RWPE2 (cell line): ENCODE measurements at regions not wholly inside any gene's neighbourhood (a gene's known extent, or its start where the extent isn't known, plus 50 kb on each side); places are given as distances from the start of the nearest gene placed in this dataset.

ENCODE experiments used
- ATAC-seq: fragments of 200-7000 bp; cut with Tn5 transposase; 3 replicates; pipeline ENCODE4 v1.9.1; 2021; ENCODE audit warnings: low read depth
- DNase-seq: peaks from one replicate; pipeline ENCODE4 v3.0.0-alpha.2; 2020; ENCODE audit warnings: low spot score
- H3K27ac ChIP-seq: fragments of 450-650 bp; 2 replicates; pipeline ENCODE4 v1.5.1; 2017; ENCODE audit warnings: mild to moderate bottlenecking; ENCODE audit not compliant: poor library complexity, severe bottlenecking
- H3K27me3 ChIP-seq: fragments of 250-450 bp; sonication (Bioruptor Pico); 2 replicates; pipeline ENCODE4 v1.5.1; 2021; ENCODE audit warnings: mild to moderate bottlenecking, moderate library complexity; ENCODE audit not compliant: insufficient read depth, poor library complexity, severe bottlenecking
- H3K36me3 ChIP-seq: fragments of 250-450 bp; sonication (Bioruptor Pico); 2 replicates; pipeline ENCODE4 v1.5.1; 2020; ENCODE audit warnings: low read depth, mild to moderate bottlenecking, moderate library complexity
- H3K4me1 ChIP-seq: fragments of 250-450 bp; sonication (Bioruptor Pico); 2 replicates; pipeline ENCODE4 v1.5.1; 2021; ENCODE audit warnings: mild to moderate bottlenecking, moderate library complexity; ENCODE audit not compliant: insufficient read depth, poor library complexity, severe bottlenecking
- H3K4me3 ChIP-seq: fragments of 250-450 bp; sonication (Bioruptor Pico); 2 replicates; pipeline ENCODE4 v1.5.1; 2021; ENCODE audit warnings: mild to moderate bottlenecking, moderate library complexity; ENCODE audit not compliant: severe bottlenecking
- H3K9me3 ChIP-seq: fragments of 250-450 bp; sonication (Bioruptor Pico); 2 replicates; pipeline ENCODE4 v1.5.1; 2021; ENCODE audit warnings: mild to moderate bottlenecking, moderate library complexity; ENCODE audit not compliant: severe bottlenecking
- TF ChIP-seq, protein P1 (sequence below): fragments of 450-650 bp; IDR thresholded peaks from one replicate; pipeline ENCODE4 v1.5.1; 2017; ENCODE audit warnings: mild to moderate bottlenecking, moderate library complexity; ENCODE audit not compliant: poor library complexity, severe bottlenecking

DNA sequence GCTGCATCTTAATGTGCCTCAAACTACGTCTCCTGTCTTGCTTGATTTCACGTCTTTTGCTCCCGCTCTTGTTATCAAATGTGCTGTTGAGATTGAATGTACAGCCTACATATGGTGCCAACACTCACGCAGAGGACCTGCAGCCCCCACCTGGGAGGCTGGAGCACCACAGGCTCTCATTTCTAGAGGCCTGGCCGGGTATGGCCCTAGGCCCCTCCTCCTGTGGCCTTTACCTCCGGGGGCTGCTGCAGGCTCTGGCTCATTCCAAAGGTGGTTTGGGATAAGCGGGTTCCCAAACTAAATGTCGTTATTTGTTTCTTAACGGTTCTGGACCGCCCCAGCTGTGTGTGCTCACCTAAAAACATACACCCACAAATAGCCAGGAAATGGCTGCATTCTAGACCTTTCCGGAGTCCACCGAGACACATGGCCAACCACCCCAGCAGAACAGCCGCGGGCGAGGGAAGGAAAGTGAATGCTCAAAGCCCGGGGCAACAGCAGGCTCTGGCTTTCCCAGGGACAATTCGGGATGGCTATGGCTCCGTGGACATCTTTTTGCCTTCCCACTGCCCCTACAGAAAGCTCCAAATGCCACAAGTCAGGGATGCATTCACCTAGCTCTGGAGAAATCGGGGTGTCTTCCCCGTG is 105.9 kb downstream of the ENGASE start:
- no peak overlapping the region for H3K27ac ChIP-seq
- no peak overlapping the region for H3K4me3 ChIP-seq
- H3K36me3 ChIP-seq, result no peaks in the 10 kb centered on the region
- H3K27me3 ChIP-seq, result peaks cover 92% of the 10 kb centered on the region
- no peak for ATAC-seq
- H3K9me3 ChIP-seq, result no peaks in the 10 kb centered on the region
- no peaks in the 10 kb centered on the region for H3K4me1 ChIP-seq
- TF ChIP-seq, protein P1, sequence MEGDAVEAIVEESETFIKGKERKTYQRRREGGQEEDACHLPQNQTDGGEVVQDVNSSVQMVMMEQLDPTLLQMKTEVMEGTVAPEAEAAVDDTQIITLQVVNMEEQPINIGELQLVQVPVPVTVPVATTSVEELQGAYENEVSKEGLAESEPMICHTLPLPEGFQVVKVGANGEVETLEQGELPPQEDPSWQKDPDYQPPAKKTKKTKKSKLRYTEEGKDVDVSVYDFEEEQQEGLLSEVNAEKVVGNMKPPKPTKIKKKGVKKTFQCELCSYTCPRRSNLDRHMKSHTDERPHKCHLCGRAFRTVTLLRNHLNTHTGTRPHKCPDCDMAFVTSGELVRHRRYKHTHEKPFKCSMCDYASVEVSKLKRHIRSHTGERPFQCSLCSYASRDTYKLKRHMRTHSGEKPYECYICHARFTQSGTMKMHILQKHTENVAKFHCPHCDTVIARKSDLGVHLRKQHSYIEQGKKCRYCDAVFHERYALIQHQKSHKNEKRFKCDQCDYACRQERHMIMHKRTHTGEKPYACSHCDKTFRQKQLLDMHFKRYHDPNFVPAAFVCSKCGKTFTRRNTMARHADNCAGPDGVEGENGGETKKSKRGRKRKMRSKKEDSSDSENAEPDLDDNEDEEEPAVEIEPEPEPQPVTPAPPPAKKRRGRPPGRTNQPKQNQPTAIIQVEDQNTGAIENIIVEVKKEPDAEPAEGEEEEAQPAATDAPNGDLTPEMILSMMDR, result no peak
- DNase-seq, result no peak

DNA sequence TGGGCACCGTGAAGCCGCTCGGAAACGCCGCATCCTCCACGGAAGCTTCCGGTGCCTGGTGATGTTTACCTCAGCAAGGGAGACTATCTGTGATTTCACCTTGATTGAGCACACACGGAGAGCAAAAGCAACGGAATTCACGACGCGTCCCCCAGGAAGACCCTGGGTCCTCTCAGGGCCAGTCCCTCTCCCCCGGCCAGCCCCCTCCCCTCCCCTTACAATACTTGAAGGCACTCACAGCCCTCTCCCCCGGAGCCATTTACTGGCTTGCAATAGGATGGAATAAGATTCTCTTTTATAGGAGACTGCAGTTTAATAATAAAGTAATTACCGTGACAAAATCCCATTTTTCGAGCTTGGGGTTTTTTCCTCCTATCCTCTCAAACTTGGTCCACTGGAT is 104.7 kb downstream of the ENGASE start:
- Histone ChIP-seq H3K36me3 (no peaks in the 10 kb centered on the region), H3K4me3 (no peak overlapping the region), H3K27ac (no peak overlapping the region), H3K9me3 (no peaks in the 10 kb centered on the region), H3K27me3 (peaks cover 80% of the 10 kb centered on the region), H3K4me1 (no peaks in the 10 kb centered on the region)
- TF ChIP-seq, protein P1, result no peak
- ATAC-seq, result no peak
- no peak for DNase-seq

DNA sequence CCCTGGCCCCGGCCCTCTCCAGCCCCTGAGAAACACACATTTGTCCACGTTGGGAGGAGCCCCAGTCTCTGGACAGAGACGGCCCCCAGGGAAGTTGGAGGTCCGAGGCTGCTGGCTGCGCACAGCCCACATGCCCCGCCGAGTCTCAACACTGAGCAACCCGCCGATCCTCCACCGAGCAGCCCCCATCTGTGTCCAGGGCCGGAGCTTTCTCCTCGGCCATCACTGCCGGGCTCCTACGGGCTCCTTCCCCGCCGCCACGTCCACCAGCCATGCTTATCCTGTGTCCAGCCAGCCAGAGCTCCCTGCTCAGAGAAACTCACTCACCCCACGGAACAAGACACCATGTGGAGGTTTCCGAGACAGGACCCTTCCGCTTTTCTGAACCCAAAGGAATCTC is 103.3 kb downstream of the ENGASE start:
- Histone ChIP-seq H3K4me1 (no peaks in the 10 kb centered on the region), H3K27me3 (peaks cover 68% of the 10 kb centered on the region), H3K9me3 (no peaks in the 10 kb centered on the region), H3K4me3 (no peak overlapping the region), H3K36me3 (no peaks in the 10 kb centered on the region), H3K27ac (no peak overlapping the region)
- TF ChIP-seq, protein P1, result no peak
- ATAC-seq (no peak), DNase-seq (no peak)

DNA sequence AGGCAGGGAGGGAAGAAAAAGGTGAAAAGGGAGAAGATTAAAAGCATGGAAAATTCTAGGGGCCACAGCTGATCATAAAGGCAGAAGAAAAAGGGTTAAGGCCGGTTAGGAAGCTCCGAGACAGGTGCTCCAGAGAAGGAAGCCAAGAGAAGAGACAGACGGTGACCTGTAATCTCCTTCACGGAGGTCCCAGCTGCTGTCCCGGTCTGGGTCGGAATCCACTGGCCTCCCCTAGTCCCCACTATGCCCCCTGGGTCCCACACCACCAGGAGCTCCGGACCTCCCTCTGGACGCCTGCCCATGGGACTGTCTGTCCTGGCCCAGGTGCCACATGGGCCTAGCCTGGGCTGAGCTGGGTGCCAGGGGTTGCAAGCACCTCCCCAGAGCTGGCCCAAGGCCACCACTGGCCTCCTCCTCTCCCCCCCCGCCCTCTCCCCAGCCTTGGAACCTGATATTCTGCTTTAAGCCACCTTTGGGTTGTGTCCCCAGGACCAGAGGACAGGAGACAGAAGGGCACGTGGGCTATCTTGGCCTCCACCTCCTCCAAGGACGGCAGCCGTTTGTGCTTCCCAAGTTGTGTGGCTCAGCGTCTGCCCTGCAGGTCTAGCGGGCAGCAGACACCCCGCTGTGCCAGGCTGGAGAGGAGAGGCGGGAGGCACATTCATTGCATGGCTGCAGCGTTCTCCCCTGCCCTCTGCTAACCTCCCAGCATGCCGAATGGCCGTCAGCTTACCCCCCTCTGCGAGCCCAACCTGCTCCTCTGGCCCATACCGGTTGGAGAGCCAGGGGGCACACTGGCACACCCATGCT is 102.4 kb downstream of the ENGASE start:
- DNase-seq (no peak), ATAC-seq (no peak)
- H3K9me3 ChIP-seq, result no peaks in the 10 kb centered on the region
- H3K4me3 ChIP-seq, result no peak overlapping the region
- H3K27me3 ChIP-seq, result peaks cover 61% of the 10 kb centered on the region
- TF ChIP-seq, protein P1, result no peak
- no peak overlapping the region for H3K27ac ChIP-seq
- H3K4me1 ChIP-seq, result no peaks in the 10 kb centered on the region
- no peaks in the 10 kb centered on the region for H3K36me3 ChIP-seq
